Immature natural killer cell (primary cell): ENCODE measurements at regions not wholly inside any gene's neighbourhood (a gene's known extent, or its start where the extent isn't known, plus 50 kb on each side); places are given as distances from the start of the nearest gene placed in this dataset.

Source experiments
- DNase-seq, 3 donors: peaks; one replicate each; pipeline ENCODE4 v3.0.0; 2022; ENCODE audit warnings: mixed read lengths in 1 of 3
- H3K27ac Mint-ChIP-seq, 6 donors: one replicate each; pipeline ENCODE4 v1.8.0; 2020; ENCODE audit warnings: mixed read lengths in 6 of 6, mild to moderate bottlenecking in 5 of 6, inconsistent platforms in 4 of 6, moderate library complexity in 3 of 6
- H3K27me3 Mint-ChIP-seq, 3 donors: one replicate each; pipeline ENCODE4 v1.8.0; 2020 to 2021; ENCODE audit warnings: low read depth in 3 of 3, mild to moderate bottlenecking in 3 of 3, mixed read lengths in 3 of 3, moderate library complexity in 3 of 3, inconsistent platforms in 1 of 3
- H3K36me3 Mint-ChIP-seq, 3 donors: one replicate each; pipeline ENCODE4 v1.8.0; 2020; ENCODE audit warnings: mixed read lengths in 3 of 3, inconsistent platforms in 2 of 3, mild to moderate bottlenecking in 2 of 3
- H3K4me1 Mint-ChIP-seq, 2 donors: one replicate each; pipeline ENCODE4 v1.8.0; 2020; ENCODE audit warnings: inconsistent platforms in 2 of 2, mild to moderate bottlenecking in 2 of 2, mixed read lengths in 2 of 2, moderate library complexity in 1 of 2
- H3K4me3 Mint-ChIP-seq, 5 donors: one replicate each; pipeline ENCODE4 v1.8.0; 2020; ENCODE audit warnings: mild to moderate bottlenecking in 5 of 5, mixed read lengths in 5 of 5, inconsistent platforms in 3 of 5, moderate library complexity in 3 of 5
- H3K9me3 Mint-ChIP-seq, 6 donors: one replicate each; pipeline ENCODE4 v1.8.0; 2020; ENCODE audit warnings: mild to moderate bottlenecking in 6 of 6, mixed read lengths in 6 of 6, inconsistent platforms in 4 of 6, moderate library complexity in 3 of 6

- H3K4me3 Mint-ChIP-seq = no peak overlapping the region
- no peaks in the 10 kb centered on the region for H3K4me1 Mint-ChIP-seq
- peaks cover 0 to 2% (median 1%) of the 10 kb centered on the region in 3 donors for H3K27me3 Mint-ChIP-seq
- peaks cover 0 to 3% (median 0%) of the 10 kb centered on the region in 6 donors for H3K9me3 Mint-ChIP-seq
- H3K27ac Mint-ChIP-seq = no peak overlapping the region
- no peaks in the 10 kb centered on the region for H3K36me3 Mint-ChIP-seq
- no peak for DNase-seq
Measured at GRCh38 chr4:100826067-100826466, 308.2 kb upstream of the EMCN start.

DNA sequence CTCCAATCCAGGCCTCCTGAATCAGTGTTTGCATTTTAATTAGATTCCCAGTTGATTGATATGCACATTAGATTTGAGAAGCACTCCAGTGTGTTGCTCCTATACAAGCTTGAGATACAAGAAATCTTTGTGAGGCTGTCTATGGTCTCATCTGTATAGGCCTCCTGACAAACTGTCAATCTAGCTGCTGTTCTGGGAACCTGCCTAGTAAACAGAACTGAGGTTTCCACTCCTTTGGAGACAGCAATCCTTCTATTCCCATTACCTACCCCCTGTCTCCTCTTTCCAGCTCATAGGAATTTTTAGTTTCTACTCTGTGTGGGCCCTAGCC is 306.1 kb upstream of the EMCN start:
- Mint-ChIP-seq H3K27ac (no peak overlapping the region), H3K9me3 (peaks cover 0 to 3% (median 0%) of the 10 kb centered on the region in 6 donors), H3K27me3 (peaks cover 0 to 1% (median under 1%) of the 10 kb centered on the region in 3 donors), H3K4me3 (no peak overlapping the region), H3K4me1 (no peaks in the 10 kb centered on the region), H3K36me3 (no peaks in the 10 kb centered on the region)
- no peak for DNase-seq

- H3K4me3 Mint-ChIP-seq = no peak overlapping the region
- no peak for DNase-seq
- no peaks in the 10 kb centered on the region for H3K36me3 Mint-ChIP-seq
- H3K4me1 Mint-ChIP-seq = no peaks in the 10 kb centered on the region
- H3K27me3 Mint-ChIP-seq = peaks cover 0 to 1% (median 0%) of the 10 kb centered on the region in 3 donors
- H3K27ac Mint-ChIP-seq = no peak overlapping the region
- peaks cover 0 to 3% (median 0%) of the 10 kb centered on the region in 6 donors for H3K9me3 Mint-ChIP-seq
Measured at GRCh38 chr4:100823066-100823992, 305.5 kb upstream of the EMCN start.

GRCh38 chr4:100820249-100820648 is 302.4 kb upstream of the EMCN start:
- Mint-ChIP-seq H3K27me3 (peaks cover 0 to 6% (median 1%) of the 10 kb centered on the region in 3 donors), H3K4me1 (no peaks in the 10 kb centered on the region), H3K36me3 (no peaks in the 10 kb centered on the region), H3K9me3 (peaks cover 0 to 3% (median 0%) of the 10 kb centered on the region in 6 donors), H3K4me3 (no peak overlapping the region), H3K27ac (no peak overlapping the region)
- DNase-seq = no peak

GRCh38 chr4:100819505-100819904 is 301.7 kb upstream of the EMCN start:
- H3K27ac Mint-ChIP-seq = no peak overlapping the region
- no peak overlapping the region for H3K4me3 Mint-ChIP-seq
- H3K27me3 Mint-ChIP-seq = peaks cover 0 to 6% (median 5%) of the 10 kb centered on the region in 3 donors
- no peaks in the 10 kb centered on the region for H3K36me3 Mint-ChIP-seq
- DNase-seq = no peak
- H3K4me1 Mint-ChIP-seq = no peaks in the 10 kb centered on the region
- peaks cover 0 to 3% (median 0%) of the 10 kb centered on the region in 6 donors for H3K9me3 Mint-ChIP-seq

DNA sequence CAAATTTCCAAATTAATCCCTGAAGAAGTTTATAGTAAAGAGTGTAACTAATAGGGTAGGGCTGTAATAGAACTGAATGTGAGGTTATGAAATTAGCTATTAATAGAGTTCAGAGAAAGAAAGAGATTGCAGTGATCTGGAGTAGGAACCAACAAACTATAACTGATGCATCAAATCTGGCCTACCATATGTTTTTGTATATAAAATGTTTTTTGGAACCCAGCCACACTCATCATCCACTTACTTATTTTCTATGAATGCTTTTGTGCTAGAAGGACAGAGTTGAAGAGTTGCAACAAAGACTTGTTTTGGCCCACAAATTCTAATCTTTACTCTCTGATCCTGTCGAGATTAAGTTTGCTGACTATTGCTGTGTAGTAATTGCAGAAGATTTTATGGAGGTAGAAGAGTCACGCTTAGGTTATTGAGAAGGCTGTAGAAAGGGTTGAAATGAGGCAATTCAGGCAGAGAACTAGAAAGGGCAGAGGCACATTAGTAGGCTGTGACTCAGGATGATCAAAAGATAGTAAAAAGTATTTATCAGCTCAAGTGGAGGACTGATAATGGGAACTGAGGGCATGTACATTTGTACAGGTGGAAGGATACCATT is 298.7 kb upstream of the EMCN start:
- no peak overlapping the region for H3K27ac Mint-ChIP-seq

DNA sequence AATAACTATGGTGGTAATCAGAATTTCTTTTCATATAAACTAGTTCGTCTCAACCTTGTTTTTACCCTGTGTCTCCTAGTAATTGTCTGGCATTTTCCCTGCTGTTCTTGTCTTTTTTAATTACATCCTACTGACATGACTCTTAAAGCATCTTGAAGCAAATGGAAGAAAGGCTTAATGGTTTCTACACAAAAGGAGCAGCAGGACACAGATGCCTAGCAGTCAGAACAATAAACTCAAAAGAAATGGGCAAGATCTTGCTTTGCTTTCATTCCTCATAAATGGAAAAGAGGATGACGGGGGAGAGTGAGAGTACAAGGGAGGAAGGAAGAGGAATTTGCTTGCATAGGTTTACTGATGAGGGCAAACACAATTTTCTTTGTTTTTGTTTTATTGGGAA is 293.2 kb upstream of the EMCN start:
- Mint-ChIP-seq H3K36me3 (no peaks in the 10 kb centered on the region), H3K9me3 (peaks cover 0 to 5% (median 0%) of the 10 kb centered on the region in 6 donors), H3K4me1 (no peaks in the 10 kb centered on the region), H3K27ac (no peak overlapping the region), H3K27me3 (peaks cover 0 to 5% (median 1%) of the 10 kb centered on the region in 3 donors), H3K4me3 (no peak overlapping the region)
- no peak for DNase-seq

More for the DNA sequence above, 298.7 kb upstream of the EMCN start:
- Mint-ChIP-seq H3K27me3 (peaks cover 0 to 5% (median 5%) of the 10 kb centered on the region in 3 donors), H3K36me3 (no peaks in the 10 kb centered on the region), H3K4me1 (no peaks in the 10 kb centered on the region), H3K9me3 (no peaks in the 10 kb centered on the region), H3K4me3 (no peak overlapping the region)
- DNase-seq = no peak

- H3K9me3 Mint-ChIP-seq = peaks cover 0 to 5% (median 0%) of the 10 kb centered on the region in 6 donors
- no peaks in the 10 kb centered on the region for H3K36me3 Mint-ChIP-seq
- no peaks in the 10 kb centered on the region for H3K4me1 Mint-ChIP-seq
- H3K27ac Mint-ChIP-seq = no peak overlapping the region
- peaks cover 0 to 1% (median 0%) of the 10 kb centered on the region in 3 donors for H3K27me3 Mint-ChIP-seq
- H3K4me3 Mint-ChIP-seq = no peak overlapping the region
- no peak for DNase-seq
Measured at GRCh38 chr4:100809506-100809905, 291.7 kb upstream of the EMCN start.

DNA sequence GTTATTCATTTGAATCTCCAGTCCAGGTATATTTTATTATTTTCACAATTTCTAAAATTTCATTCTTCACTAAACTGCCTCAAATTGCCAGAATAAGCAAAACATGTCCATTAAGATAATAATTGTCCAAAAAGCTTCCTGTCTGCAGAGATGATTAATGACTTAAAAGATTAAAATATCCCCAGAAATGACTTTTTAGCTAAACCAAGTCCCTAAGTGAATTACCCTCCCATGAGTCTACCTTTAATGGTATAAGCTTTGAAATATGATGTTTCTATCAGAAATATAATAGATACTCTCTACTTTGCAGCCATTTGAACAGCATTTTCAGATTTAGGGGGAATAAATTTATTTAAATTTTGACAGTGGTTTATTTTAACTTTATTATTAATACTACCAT is 289.2 kb upstream of the EMCN start:
- Mint-ChIP-seq H3K9me3 (peaks cover 0 to 5% (median 0%) of the 10 kb centered on the region in 6 donors), H3K27ac (no peak overlapping the region), H3K4me3 (no peak overlapping the region), H3K4me1 (no peaks in the 10 kb centered on the region), H3K27me3 (peaks cover 0 to 1% (median 0%) of the 10 kb centered on the region in 3 donors), H3K36me3 (no peaks in the 10 kb centered on the region)
- DNase-seq = no peak

- Mint-ChIP-seq H3K27ac (no peak overlapping the region), H3K36me3 (no peaks in the 10 kb centered on the region), H3K9me3 (no peaks in the 10 kb centered on the region), H3K4me3 (no peak overlapping the region), H3K4me1 (no peaks in the 10 kb centered on the region), H3K27me3 (peaks cover 0 to 1% (median 0%) of the 10 kb centered on the region in 3 donors)
- DNase-seq = no peak
Measured at GRCh38 chr4:100805538-100805937, 287.7 kb upstream of the EMCN start.

- Mint-ChIP-seq H3K27ac (no peak overlapping the region), H3K27me3 (no peaks in the 10 kb centered on the region), H3K4me1 (no peaks in the 10 kb centered on the region), H3K36me3 (no peaks in the 10 kb centered on the region), H3K9me3 (no peaks in the 10 kb centered on the region), H3K4me3 (no peak overlapping the region)
- no peak for DNase-seq
Measured at GRCh38 chr4:100804576-100805360, 286.9 kb upstream of the EMCN start.

GRCh38 chr4:100803751-100804150 is 285.9 kb upstream of the EMCN start:
- H3K27me3 Mint-ChIP-seq = peaks cover 0 to 2% (median 0%) of the 10 kb centered on the region in 3 donors
- no peak overlapping the region for H3K4me3 Mint-ChIP-seq
- no peak for DNase-seq
- no peaks in the 10 kb centered on the region for H3K36me3 Mint-ChIP-seq
- no peaks in the 10 kb centered on the region for H3K9me3 Mint-ChIP-seq
- H3K4me1 Mint-ChIP-seq = no peaks in the 10 kb centered on the region
- no peak overlapping the region for H3K27ac Mint-ChIP-seq

GRCh38 chr4:100799761-100800539 is 282.1 kb upstream of the EMCN start:
- peaks cover 0 to 1% (median 0%) of the 10 kb centered on the region in 6 donors for H3K9me3 Mint-ChIP-seq
- H3K27ac Mint-ChIP-seq = no peak overlapping the region
- H3K4me1 Mint-ChIP-seq = no peaks in the 10 kb centered on the region
- peaks cover 0 to 2% (median 0%) of the 10 kb centered on the region in 3 donors for H3K27me3 Mint-ChIP-seq
- H3K4me3 Mint-ChIP-seq = no peak overlapping the region
- no peak for DNase-seq
- no peaks in the 10 kb centered on the region for H3K36me3 Mint-ChIP-seq
